GM19351 (cell line): ENCODE measurements at regions not wholly inside any gene's neighbourhood (a gene's known extent, or its start where the extent isn't known, plus 50 kb on each side); places are given as distances from the start of the nearest gene placed in this dataset.
"Not testable (repeated sequence)": the region's sequence is repeated elsewhere in the genome, so short reads cannot be mapped to it uniquely, and the experiment has no call there.

ENCODE experiments used
- ATAC-seq: cut with Tn5 transposase; IDR thresholded peaks from one replicate; pipeline ENCODE4 v1.9.1; 2021; ENCODE audit warnings: mild to moderate bottlenecking, moderate library complexity; ENCODE audit not compliant: unreplicated experiment

GRCh38 chr6:150495126-150495525, 104.6 kb upstream of the PLEKHG1 start:
- ATAC-seq = no peak

- no peak for ATAC-seq
These were observed 103.1 kb upstream of the PLEKHG1 start for GRCh38 chr6:150496629-150497028.

GRCh38 chr6:150499882-150500312, 99.8 kb upstream of the PLEKHG1 start:
- no peak for ATAC-seq

- not testable (repeated sequence) for ATAC-seq
These were observed 99.1 kb upstream of the PLEKHG1 start for GRCh38 chr6:150500568-150500967.

GRCh38 chr6:150503041-150503440, 96.6 kb upstream of the PLEKHG1 start:
- ATAC-seq = no peak

GRCh38 chr6:150503586-150504339, 95.9 kb upstream of the PLEKHG1 start:
- ATAC-seq = no peak

GRCh38 chr6:150507361-150507760, 92.3 kb upstream of the PLEKHG1 start:
- ATAC-seq = not testable (repeated sequence)

GRCh38 chr6:150510576-150510975, 89.1 kb upstream of the PLEKHG1 start:
- no peak for ATAC-seq

- ATAC-seq = no peak
These were observed 88.4 kb upstream of the PLEKHG1 start for GRCh38 chr6:150511313-150511712.

GRCh38 chr6:150514806-150515380, 84.8 kb upstream of the PLEKHG1 start:
- ATAC-seq = no peak

GRCh38 chr6:150516199-150516598, 83.5 kb upstream of the PLEKHG1 start:
- no peak for ATAC-seq

- no peak for ATAC-seq
These were observed 82.5 kb upstream of the PLEKHG1 start for GRCh38 chr6:150517175-150517574.

GRCh38 chr6:150521482-150521881, 78.2 kb upstream of the PLEKHG1 start:
- no peak for ATAC-seq

GRCh38 chr6:150523216-150523615, 76.5 kb upstream of the PLEKHG1 start:
- ATAC-seq = not testable (repeated sequence)

- no peak for ATAC-seq
These were observed 74.4 kb upstream of the PLEKHG1 start for GRCh38 chr6:150525300-150525699.

GRCh38 chr6:150527100-150527499, 72.6 kb upstream of the PLEKHG1 start:
- ATAC-seq = no peak

GRCh38 chr6:150528648-150529285, 70.9 kb upstream of the PLEKHG1 start:
- no peak for ATAC-seq

GRCh38 chr6:150529646-150530045, 70.0 kb upstream of the PLEKHG1 start:
- ATAC-seq = no peak

GRCh38 chr6:150531957-150532356, 67.7 kb upstream of the PLEKHG1 start:
- no peak for ATAC-seq

- ATAC-seq = no peak
These were observed 65.1 kb upstream of the PLEKHG1 start for GRCh38 chr6:150534553-150534952.

- no peak for ATAC-seq
These were observed 64.4 kb upstream of the PLEKHG1 start for GRCh38 chr6:150535151-150535804.

- no peak for ATAC-seq
These were observed 63.9 kb upstream of the PLEKHG1 start for GRCh38 chr6:150535818-150536220.
